Kidney (tissue), 13 donors: ENCODE measurements at regions not wholly inside any gene's neighbourhood (a gene's known extent, or its start where the extent isn't known, plus 50 kb on each side); places are given as distances from the start of the nearest gene placed in this dataset.

Source experiments
- DNase-seq, 5 donors: peaks; one replicate each; pipeline ENCODE4 v3.0.0-alpha.2; 2013 to 2020
- FAIRE-seq: peaks from 2 replicates; lab custom pipeline; 2012; peaks lifted over from hg19 to GRCh38; lab: Jason Lieb, UNC
- H3K27ac ChIP-seq, 2 donors: one replicate each; pipeline ENCODE4 v1.7.0; 2013; ENCODE audit warnings: low read depth in 2 of 2, low read length in 2 of 2, inconsistent platforms in 1 of 2
- H3K27me3 ChIP-seq: one replicate; pipeline ENCODE4 v1.7.1; 2013; ENCODE audit warnings: low read length, inconsistent platforms; ENCODE audit not compliant: control insufficient read depth, insufficient read depth
- H3K36me3 ChIP-seq, 3 donors: one replicate each; pipeline versions ENCODE4 v1.7.0 to v1.7.1; 2013; ENCODE audit warnings: low read length in 3 of 3, control low read depth in 1 of 3, inconsistent platforms in 1 of 3; ENCODE audit not compliant: insufficient read depth in 3 of 3, control insufficient read depth in 2 of 3
- H3K4me1 ChIP-seq, 3 donors: one replicate each; pipeline versions ENCODE4 v1.7.0 to v1.7.1; 2013; ENCODE audit warnings: low read length in 3 of 3, inconsistent platforms in 1 of 3, low read depth in 1 of 3; ENCODE audit not compliant: control insufficient read depth in 2 of 3, insufficient read depth in 2 of 3
- H3K4me3 ChIP-seq, 3 donors: one replicate each; pipeline versions ENCODE4 v1.7.0 to v1.8.1; 2013; ENCODE audit warnings: low read length in 3 of 3, control low read depth in 1 of 3, inconsistent platforms in 1 of 3
- H3K9ac ChIP-seq, 3 donors: one replicate each; pipeline versions ENCODE4 v1.7.0 to v1.7.1; 2013; ENCODE audit warnings: low read length in 3 of 3, control low read depth in 1 of 3, inconsistent platforms in 1 of 3
- H3K9me3 ChIP-seq, 3 donors: one replicate each; pipeline versions ENCODE4 v1.7.0 to v1.7.1; 2013; ENCODE audit warnings: low read length in 3 of 3, control low read depth in 1 of 3, inconsistent platforms in 1 of 3; ENCODE audit not compliant: control insufficient read depth in 2 of 3, insufficient read depth in 1 of 3
- intact Hi-C: fragments of 100-400 bp; cut with DNase I; formaldehyde crosslinking; loops from one replicate; pipeline ENCODE4 v1.11.1; 2022
- TF ChIP-seq, protein P1 (sequence below): IDR thresholded peaks from 3 replicates; pipeline ENCODE4 v1.5.1; 2012; ENCODE audit warnings: mild to moderate bottlenecking, moderate library complexity, borderline replicate concordance; ENCODE audit not compliant: insufficient read depth; ENCODE audit errors: extremely low read depth
- donor health status: control.
- donor health status: control.
- donor health status: control.
- donor health status: control.
- donor health status: control.
- donor health status: DM: yes; HTN: yes; CAD: no.
- donor health status: Normal renal cell carcinoma (clear cell type).

DNA sequence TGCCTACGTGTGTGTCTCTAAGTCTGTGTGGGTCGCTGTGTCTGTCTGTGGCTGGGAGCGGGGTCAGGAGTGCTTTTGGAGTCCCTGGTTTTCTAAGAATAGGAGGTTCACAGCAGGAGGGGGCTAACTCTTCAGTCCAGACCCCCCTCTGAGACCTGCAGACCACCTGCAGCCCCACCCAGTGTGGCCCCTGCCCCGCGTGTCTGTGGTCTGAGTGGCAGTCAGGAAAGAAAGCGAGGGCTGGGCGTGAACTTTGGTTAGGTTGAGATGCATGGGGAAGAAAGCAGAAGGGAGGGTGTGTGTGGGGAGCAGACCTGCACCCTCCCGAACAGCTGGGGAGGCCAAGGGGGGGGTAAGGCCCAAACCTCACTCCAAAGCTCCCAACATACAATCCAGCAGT lies 144.9 kb upstream of the TPM1 start:
- DNase-seq (no peak), FAIRE-seq (no peak)
- TF ChIP-seq, protein P1, sequence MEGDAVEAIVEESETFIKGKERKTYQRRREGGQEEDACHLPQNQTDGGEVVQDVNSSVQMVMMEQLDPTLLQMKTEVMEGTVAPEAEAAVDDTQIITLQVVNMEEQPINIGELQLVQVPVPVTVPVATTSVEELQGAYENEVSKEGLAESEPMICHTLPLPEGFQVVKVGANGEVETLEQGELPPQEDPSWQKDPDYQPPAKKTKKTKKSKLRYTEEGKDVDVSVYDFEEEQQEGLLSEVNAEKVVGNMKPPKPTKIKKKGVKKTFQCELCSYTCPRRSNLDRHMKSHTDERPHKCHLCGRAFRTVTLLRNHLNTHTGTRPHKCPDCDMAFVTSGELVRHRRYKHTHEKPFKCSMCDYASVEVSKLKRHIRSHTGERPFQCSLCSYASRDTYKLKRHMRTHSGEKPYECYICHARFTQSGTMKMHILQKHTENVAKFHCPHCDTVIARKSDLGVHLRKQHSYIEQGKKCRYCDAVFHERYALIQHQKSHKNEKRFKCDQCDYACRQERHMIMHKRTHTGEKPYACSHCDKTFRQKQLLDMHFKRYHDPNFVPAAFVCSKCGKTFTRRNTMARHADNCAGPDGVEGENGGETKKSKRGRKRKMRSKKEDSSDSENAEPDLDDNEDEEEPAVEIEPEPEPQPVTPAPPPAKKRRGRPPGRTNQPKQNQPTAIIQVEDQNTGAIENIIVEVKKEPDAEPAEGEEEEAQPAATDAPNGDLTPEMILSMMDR, result no peak
- peaks cover 3 to 10% (median 3%) of the 10 kb centered on the region in 3 donors for H3K4me1 ChIP-seq
- no peak overlapping the region for H3K27ac ChIP-seq
- H3K9ac ChIP-seq, result no peak overlapping the region
- intact Hi-C loops, result no loop called here
- H3K36me3 ChIP-seq, result no peaks in the 10 kb centered on the region
- no peaks in the 10 kb centered on the region for H3K27me3 ChIP-seq
- H3K9me3 ChIP-seq, result no peaks in the 10 kb centered on the region
- H3K4me3 ChIP-seq, result no peak overlapping the region

DNA sequence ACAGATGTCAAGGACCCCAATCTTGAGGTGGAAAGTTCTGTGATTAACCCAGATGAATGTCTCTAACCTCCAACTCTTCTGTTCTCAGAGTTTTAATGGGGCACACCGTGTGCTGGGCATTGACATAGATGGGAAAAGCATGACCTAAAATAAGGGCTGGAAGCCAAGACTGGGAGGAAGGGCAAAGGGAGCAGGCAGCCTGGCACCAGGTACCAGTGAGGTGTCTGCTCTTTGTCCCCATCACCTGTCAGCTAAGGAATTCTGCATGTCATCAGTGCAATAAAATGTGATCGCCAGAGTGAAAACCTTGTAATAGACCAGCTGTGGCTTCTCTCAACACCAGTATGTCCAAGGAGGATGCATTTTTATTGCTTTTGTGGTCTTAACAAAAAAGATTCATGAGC lies 143.5 kb upstream of the TPM1 start:
- FAIRE-seq, result no peak

DNA sequence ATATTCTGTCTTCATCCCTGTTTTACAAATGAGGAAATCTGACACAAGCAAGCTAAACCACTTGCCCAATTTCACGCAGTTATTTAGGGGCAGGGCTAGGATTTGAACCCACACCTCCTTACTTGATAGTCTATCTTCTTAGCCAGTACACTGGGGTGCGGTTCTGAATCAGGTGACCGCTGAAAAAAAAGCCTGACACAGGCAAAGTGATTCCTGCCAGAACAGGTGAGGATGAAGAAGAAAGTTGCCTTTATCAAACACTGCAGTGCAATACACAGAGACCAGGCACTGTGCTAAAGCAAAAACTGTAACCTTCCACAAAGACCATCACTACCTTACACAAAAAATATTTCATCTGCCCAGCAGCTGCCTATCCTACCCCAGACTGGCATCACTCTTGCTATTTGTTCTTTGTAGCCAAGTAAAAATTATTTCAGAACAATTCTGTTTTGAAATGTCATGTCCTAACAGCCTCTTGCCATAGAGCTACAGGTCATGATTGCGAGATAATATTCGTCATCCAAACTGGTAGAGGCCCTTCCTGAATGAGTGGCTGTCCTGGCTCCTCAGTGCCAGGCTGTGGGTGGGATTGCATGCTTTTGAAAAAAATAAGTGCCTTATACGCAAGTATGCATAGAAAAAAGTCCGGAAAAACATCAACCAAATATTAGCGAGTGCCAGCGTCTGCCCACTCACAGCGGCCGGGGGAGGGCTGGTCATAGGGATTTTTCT lies 142.3 kb upstream of the TPM1 start:
- Histone ChIP-seq H3K27ac (no peak overlapping the region), H3K36me3 (no peaks in the 10 kb centered on the region), H3K4me3 (no peak overlapping the region), H3K27me3 (no peaks in the 10 kb centered on the region), H3K9me3 (no peaks in the 10 kb centered on the region), H3K9ac (no peak overlapping the region), H3K4me1 (peaks cover 3 to 10% (median 3%) of the 10 kb centered on the region in 3 donors)
- DNase-seq (no peak), FAIRE-seq (no peak)
- TF ChIP-seq, protein P1, result no peak
- intact Hi-C loops, result no loop called here

More for the DNA sequence above, 143.5 kb upstream of the TPM1 start:
- Histone ChIP-seq H3K4me3 (no peak overlapping the region), H3K36me3 (no peaks in the 10 kb centered on the region), H3K9me3 (no peaks in the 10 kb centered on the region), H3K4me1 (peaks cover 3 to 10% (median 3%) of the 10 kb centered on the region in 3 donors), H3K9ac (no peak overlapping the region), H3K27ac (no peak overlapping the region), H3K27me3 (no peaks in the 10 kb centered on the region)
- intact Hi-C loops, result no loop called here
- TF ChIP-seq, protein P1, result no peak
- peak in 2 of 5 donors; percentile 72 to 80 for DNase-seq

DNA sequence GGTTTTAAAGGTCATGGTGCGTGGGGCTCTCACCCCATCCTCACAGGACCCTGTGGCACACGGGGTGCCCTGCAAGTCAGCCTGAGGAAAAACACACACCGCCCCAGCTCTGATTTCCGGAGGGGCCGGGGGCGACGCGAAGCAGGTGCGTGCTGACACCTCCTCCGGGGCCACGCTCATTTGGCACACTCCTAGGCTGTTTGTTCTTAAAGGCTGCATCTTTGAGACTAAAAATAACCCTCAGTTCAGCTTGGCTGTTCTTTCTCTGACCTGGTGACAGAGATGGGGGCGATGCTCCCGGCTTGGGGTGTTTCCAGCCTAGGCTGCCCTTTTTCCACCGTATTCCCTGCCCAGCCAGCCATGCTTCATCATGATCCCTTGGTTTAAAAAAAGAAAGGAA lies 141.5 kb upstream of the TPM1 start:
- Histone ChIP-seq H3K27ac (no peak overlapping the region), H3K9ac (no peak overlapping the region), H3K27me3 (no peaks in the 10 kb centered on the region), H3K4me3 (no peak overlapping the region), H3K36me3 (no peaks in the 10 kb centered on the region), H3K9me3 (no peaks in the 10 kb centered on the region), H3K4me1 (peaks cover 3 to 5% (median 3%) of the 10 kb centered on the region in 3 donors)
- DNase-seq (no peak), FAIRE-seq (no peak)
- intact Hi-C loops, result no loop called here
- TF ChIP-seq, protein P1, result no peak
